ENCODE measurements at regions not wholly inside any gene's neighbourhood (a gene's known extent, or its start where the extent isn't known, plus 50 kb on each side); places are given as distances from the start of the nearest gene placed in this dataset.
"Not testable (repeated sequence)": the region's sequence is repeated elsewhere in the genome, so short reads cannot be mapped to it uniquely, and the experiment has no call there.

GRCh38 chr3:159030138-159030670 lies 228.3 kb downstream of the MFSD1 start:
- intact Hi-C loops (cut with DNase I) = no loop called here
- DNase-seq (no peak), ATAC-seq (no peak)

DNA sequence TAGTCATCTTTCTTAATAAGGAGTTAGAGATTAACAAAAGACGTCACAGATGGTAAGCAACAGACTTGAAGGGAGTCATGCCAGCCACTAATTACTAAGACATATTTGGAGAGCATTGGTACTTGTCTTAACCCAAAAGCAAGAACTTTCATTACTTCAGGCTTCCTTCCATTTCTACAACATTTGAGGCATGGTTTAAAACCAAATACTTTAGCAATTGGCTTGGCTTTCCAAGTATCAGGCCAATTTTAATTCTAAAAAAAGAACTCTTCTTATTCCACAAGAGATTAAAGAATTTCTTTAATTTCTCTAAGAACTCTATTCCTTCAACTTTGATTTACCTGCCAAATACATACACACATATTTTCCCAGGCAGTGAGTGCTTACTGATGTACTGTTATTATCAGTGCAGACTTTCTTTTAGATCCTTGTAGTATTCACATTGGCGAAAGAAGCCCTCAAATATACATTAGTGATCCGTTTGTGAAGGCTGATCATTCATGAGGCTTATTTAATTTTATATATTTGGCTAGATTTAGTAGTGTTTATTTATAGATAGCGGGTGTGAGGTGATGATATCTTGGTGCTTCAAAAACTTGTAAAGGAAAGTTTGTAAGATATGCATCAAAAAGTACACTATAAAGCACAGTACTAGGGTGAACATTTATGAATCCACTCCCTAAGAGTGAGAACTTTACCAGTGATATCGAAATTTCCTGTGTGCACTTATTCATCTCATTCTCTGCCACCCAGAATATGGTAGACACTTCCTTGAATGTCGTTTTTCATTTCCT lies 229.2 kb downstream of the MFSD1 start:
- intact Hi-C loops (cut with DNase I) = no loop called here
- ATAC-seq = no peak
- no peak for DNase-seq

GRCh38 chr3:159032311-159032710 lies 230.5 kb downstream of the MFSD1 start:
- DNase-seq (no peak), ATAC-seq (no peak)
- intact Hi-C loops (cut with DNase I) = no loop called here

GRCh38 chr3:159038405-159038804 lies 236.6 kb downstream of the MFSD1 start:
- ATAC-seq (no peak), DNase-seq (no peak)
- intact Hi-C loops (cut with DNase I) = no loop called here

DNA sequence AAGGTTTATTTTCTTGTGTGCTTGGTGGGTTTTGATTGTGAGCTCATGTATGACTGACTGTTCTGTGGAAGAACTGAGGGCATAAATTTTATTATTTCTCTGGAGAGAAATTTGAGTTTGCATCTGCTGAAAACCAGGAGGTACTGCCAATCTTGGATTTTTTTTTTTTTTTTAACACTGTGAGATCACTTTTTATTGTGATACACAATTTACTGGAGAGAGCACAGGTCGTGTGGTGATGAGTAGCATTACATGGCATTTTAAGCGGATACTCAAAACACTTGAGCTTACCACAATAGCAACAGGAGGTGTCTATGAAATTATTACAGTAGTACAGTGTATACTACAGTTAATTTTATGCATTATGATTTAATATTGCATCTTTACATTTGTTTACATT lies 237.4 kb downstream of the MFSD1 start:
- intact Hi-C loops (cut with DNase I) = no loop called here
- no peak for ATAC-seq
- DNase-seq = no peak

DNA sequence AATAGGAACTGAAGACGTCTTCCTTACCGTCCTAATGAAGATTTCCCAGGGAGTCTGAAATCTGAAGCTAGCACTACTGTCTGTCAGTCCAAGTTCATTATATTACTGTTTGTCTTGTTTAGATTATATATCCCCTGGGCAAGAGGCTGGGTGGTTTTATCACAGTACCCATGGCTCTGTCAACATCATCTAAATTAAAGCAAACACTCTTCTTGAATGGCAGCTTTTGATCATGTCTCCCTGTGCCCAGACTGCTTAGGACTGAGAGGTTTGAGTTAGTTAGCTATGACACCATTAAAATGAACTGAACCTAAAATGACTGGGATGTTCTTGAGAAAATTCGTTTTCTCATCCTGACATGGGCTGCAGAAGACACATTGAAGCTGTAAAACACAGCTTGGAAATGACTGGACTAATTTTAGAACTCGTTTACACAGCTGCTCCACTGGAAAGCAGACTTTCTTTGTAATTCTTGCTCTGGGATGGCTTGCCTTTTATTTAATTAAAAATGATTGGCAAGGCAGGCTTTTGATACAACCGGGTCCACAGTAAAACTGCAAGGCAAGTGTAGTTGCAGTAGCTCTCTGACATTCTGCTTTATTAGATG lies 243.5 kb downstream of the MFSD1 start:
- intact Hi-C loops (cut with DNase I) = no loop called here
- ATAC-seq = no peak
- DNase-seq = no peak

DNA sequence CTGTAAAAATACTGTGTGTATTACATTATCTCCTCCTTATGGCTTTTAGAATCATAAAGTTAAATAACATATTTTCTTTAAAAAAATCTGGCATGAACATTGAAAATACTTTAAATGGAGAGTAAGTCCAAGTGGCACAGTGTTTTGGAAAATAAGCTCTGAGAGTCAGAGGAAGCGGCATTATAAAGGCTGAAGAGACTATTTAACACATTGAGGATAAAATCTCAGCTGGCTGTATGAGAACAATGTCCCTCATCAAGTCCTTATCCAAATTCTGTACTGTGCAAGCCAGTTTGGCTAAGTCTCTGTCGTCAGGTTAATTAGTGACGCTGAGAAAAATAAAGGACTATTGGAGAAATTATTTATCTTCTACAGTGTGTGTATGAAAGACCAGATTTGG lies 245.5 kb downstream of the MFSD1 start:
- ATAC-seq (no peak), DNase-seq (no peak)
- intact Hi-C loops (cut with DNase I) = no loop called here

GRCh38 chr3:159052494-159052893 lies 250.6 kb downstream of the MFSD1 start:
- intact Hi-C loops (cut with DNase I); ATAC-seq; DNase-seq: not testable (repeated sequence)

- intact Hi-C loops (cut with DNase I) = no loop called here
- ATAC-seq = no peak
- DNase-seq = no peak
Measured at GRCh38 chr3:159057621-159058020, 255.8 kb downstream of the MFSD1 start.

- intact Hi-C loops (cut with DNase I) = no loop called here
- ATAC-seq (no peak), DNase-seq (no peak)
Measured at GRCh38 chr3:159058859-159059258, 257.0 kb downstream of the MFSD1 start.

- no peak for DNase-seq
- no peak for ATAC-seq
- intact Hi-C loops (cut with DNase I) = no loop called here
Measured at GRCh38 chr3:159059395-159059794, 257.5 kb downstream of the MFSD1 start.

DNA sequence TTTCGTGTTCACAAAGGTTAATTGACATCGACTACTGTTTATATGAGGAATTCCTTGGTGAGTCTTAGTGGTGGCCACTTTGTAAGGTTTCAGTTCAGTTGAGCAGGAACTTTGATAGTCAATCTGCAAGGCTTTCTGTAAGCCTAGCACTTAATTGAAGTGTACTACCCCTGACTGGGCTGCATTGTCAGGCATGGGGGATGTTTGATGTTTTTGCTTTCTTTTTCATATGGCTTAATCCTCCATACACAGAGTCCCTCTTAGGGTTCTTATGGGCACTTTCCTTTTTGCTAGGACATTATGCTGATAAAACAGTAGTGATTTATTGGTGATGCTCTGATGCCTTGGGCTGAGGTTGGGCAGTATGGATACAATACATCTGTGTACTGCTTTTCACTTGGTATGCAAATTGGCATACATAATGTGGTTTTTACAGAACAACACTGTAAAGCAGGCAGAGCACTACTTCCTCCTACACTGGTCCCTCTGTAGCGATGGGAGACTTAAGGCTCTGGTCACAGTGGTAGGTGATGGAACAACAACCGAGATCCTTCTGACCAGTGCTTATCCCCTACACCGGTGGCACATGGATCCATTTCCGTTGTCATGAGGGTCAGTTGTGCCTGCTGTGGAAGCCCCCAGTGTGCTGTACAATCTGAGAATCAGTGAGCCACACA lies 261.0 kb downstream of the MFSD1 start:
- DNase-seq (no peak), ATAC-seq (no peak)
- intact Hi-C loops (cut with DNase I) = no loop called here

DNA sequence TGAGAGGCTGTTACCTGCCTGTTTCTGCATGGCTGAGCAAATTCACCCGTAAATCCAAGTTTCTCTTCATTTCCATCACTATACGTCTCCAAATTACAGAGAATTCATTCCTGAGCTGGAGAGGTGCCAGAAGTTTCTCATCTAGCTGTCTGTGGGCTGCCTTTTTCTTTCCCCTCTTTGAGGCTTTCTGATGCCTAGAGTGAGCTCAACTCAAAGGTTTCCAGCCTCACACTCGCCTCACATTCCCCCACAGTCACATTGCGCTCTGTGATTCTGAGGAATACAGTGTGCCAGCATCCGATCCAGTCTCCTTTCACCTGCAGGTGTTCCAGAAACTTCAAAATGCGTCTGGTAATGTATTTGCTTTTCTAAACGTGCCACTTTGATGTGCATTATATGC lies 267.2 kb downstream of the MFSD1 start, which contains the start of gene IQCJ:
Gene IQCJ, plus strand, starts transcription at position 229 of the 400 bp plus-strand sequence.
- DNase-seq = no peak
- ATAC-seq = no peak
- intact Hi-C loops (cut with DNase I) = no loop called here

DNA sequence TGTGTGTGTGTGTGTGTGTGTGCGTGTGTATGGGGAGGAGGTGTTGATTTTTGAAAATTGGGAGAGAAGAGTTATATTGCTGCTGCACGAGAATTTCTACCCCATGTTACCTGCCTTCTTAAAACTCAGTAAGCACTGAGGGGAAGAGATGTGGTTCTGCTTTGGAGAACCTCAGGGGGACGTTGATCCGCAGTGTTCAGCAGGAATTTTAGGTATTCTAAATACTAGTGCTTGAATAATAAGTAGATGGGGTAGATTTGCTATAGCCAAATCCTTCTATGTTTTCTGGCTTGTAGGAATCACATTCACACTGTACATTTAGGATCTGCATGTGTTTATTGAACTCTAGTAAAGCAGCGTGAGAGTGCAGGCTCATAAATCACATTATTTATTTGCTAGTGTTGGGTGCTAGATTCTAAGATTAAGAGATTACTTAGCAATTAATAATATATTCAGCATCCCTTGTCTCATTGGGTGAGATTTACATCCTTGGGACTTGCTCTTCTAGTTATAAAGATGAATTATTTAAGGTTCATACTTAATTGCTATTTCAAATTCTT lies 268.1 kb downstream of the MFSD1 start:
- ATAC-seq (no peak), DNase-seq (no peak)
- intact Hi-C loops (cut with DNase I) = no loop called here

- intact Hi-C loops (cut with DNase I) = no loop called here
- DNase-seq = no peak
- no peak for ATAC-seq
Measured at GRCh38 chr3:159074756-159075701, 273.2 kb downstream of the MFSD1 start.

- no peak for ATAC-seq
- DNase-seq = no peak
- intact Hi-C loops (cut with DNase I) = no loop called here
Measured at GRCh38 chr3:159077860-159078259, 276.0 kb downstream of the MFSD1 start.

GRCh38 chr3:159080256-159080655 lies 278.4 kb downstream of the MFSD1 start:
- ATAC-seq = no peak
- intact Hi-C loops (cut with DNase I) = no loop called here
- no peak for DNase-seq

DNA sequence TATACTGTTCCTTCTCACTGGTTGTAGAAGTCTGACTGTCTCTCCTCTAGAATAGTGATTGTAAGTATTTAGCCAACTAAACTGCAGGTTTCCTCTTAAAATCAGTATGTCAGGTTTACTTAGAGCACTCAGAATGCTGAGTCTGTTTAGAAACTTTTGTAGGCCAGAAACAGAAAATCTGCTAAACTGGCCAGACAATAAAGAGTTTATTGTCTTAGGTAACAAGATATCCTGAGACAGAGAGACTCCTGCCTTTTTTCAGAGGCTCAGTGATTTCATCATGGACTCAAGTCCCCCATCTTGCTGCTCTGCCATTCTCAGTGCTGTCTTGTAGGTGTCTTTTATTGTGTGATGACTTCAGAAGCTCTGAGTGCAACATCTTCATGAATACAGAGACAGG lies 279.0 kb downstream of the MFSD1 start:
- intact Hi-C loops (cut with DNase I) = no loop called here
- ATAC-seq (no peak), DNase-seq (no peak)

DNA sequence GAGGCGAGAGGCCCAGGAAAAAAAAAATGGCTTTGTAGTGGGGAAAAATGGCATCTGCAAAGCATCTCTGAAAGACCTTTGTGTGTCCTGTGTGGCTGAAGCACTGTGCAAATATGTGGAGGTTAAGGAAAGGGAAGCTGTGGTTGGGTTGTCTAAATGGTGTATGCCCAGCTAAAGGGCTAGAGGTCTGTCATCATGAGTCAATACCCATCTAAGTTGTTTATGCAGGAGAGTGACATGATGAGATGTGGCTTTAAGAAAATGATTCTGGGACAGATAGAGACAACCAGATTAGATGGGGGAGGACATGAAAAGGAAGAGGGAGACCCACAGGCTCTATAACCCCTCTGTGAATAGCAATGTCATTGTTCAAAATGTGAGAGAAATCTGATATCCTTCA lies 280.7 kb downstream of the MFSD1 start:
- intact Hi-C loops (cut with DNase I) = no loop called here
- ATAC-seq (no peak), DNase-seq (no peak)
